SK-N-SH (cell line): ENCODE measurements at regions not wholly inside any gene's neighbourhood (a gene's known extent, or its start where the extent isn't known, plus 50 kb on each side); places are given as distances from the start of the nearest gene placed in this dataset.

Experiments
- CTCF ChIA-PET: fragments of 300-600, 350-600 bp; formaldehyde crosslinking; extraction: SDS; loops from one replicate; lab custom pipeline; 2021; lab: Yijun Ruan, JAX
- POLR2A ChIA-PET: fragments of 350-600 bp; sonication (Branson Sonifier 250); formaldehyde crosslinking; extraction: SDS; loops from one replicate; lab custom pipeline; 2020; ENCODE audit warnings: antibody characterized with exemption, inconsistent platforms; lab: Yijun Ruan, JAX
- DNase-seq: peaks from one replicate; pipeline ENCODE4 v3.0.0; 2012
- H2AFZ ChIP-seq: fragments of 200-600 bp; sonication (generic); 2 replicates; pipeline ENCODE4 v1.8.1; 2016; ENCODE audit warnings: antibody characterized with exemption, mild to moderate bottlenecking, low read depth
- H3F3A ChIP-seq: fragments of 200-600 bp; sonication (generic); replicated peaks from 2 replicates; pipeline ENCODE3; 2016; ENCODE audit warnings: antibody characterized with exemption, mild to moderate bottlenecking; ENCODE audit not compliant: insufficient read depth
- H3K27ac ChIP-seq, 2 experiments: fragments of 200-500 bp in 1 of 2; fragments of 200-600 bp in 1 of 2; sonication (Bioruptor generic) in 1 of 2; sonication (generic), shearing (Covaris generic) in 1 of 2; 2 replicates each; pipeline versions ENCODE4 v1.5.1 to v1.6.1; 2014 to 2016; ENCODE audit warnings: low read depth in 2 of 2, inconsistent platforms in 1 of 2, low read length in 1 of 2, mild to moderate bottlenecking in 1 of 2, mixed read lengths in 1 of 2
- H3K27me3 ChIP-seq: fragments of 200-600 bp; sonication (generic), shearing (Covaris generic); 2 replicates; pipeline ENCODE4 v1.6.1; 2016; ENCODE audit warnings: mixed run types; ENCODE audit not compliant: insufficient read depth
- H3K36me3 ChIP-seq, 2 experiments: fragments of 200-500 bp in 1 of 2; fragments of 200-600 bp in 1 of 2; sonication (Bioruptor generic) in 1 of 2; sonication (generic) in 1 of 2; replicated peaks in 1 of 2; 2 replicates each; pipeline versions ENCODE3 to v1.5.1; 2014 to 2016; ENCODE audit warnings: low read length in 1 of 2, mild to moderate bottlenecking in 1 of 2; ENCODE audit not compliant: insufficient read depth in 2 of 2, control insufficient read depth in 1 of 2
- H3K4me1 ChIP-seq, 2 experiments: fragments of 200-500 bp in 1 of 2; fragments of 200-600 bp in 1 of 2; sonication (Bioruptor generic) in 1 of 2; sonication (generic), shearing (Covaris generic) in 1 of 2; 2 replicates each; pipeline versions ENCODE4 v1.5.1 to v1.6.1; 2014 to 2016; ENCODE audit warnings: low read depth in 1 of 2, low read length in 1 of 2, mixed run types in 1 of 2; ENCODE audit not compliant: insufficient read depth in 2 of 2, control insufficient read depth in 1 of 2
- H3K4me2 ChIP-seq: fragments of 200-600 bp; sonication (generic), shearing (Covaris generic); 2 replicates; pipeline ENCODE4 v1.6.1; 2017; ENCODE audit warnings: mixed run types
- H3K4me3 ChIP-seq, 2 experiments: fragments of 200-500 bp in 1 of 2; fragments of 200-600 bp in 1 of 2; sonication (Bioruptor generic) in 1 of 2; sonication (generic), shearing (Covaris generic) in 1 of 2; 2 replicates each; pipeline versions ENCODE4 v1.5.1 to v1.8.1; 2014 to 2016; ENCODE audit warnings: low read depth in 2 of 2, inconsistent platforms in 1 of 2, low read length in 1 of 2, mild to moderate bottlenecking in 1 of 2, mixed read lengths in 1 of 2, moderate library complexity in 1 of 2
- H3K79me2 ChIP-seq: fragments of 200-600 bp; sonication (generic); 2 replicates; pipeline ENCODE4 v1.8.1; 2017; ENCODE audit warnings: mild to moderate bottlenecking; ENCODE audit not compliant: insufficient read depth
- H3K9ac ChIP-seq: fragments of 200-600 bp; sonication (generic); 2 replicates; pipeline ENCODE4 v1.6.1; 2017; ENCODE audit warnings: mixed run types
- H3K9me2 ChIP-seq: fragments of 200-600 bp; sonication (generic); 2 replicates; pipeline ENCODE4 v1.6.1; 2017; ENCODE audit warnings: mixed run types
- H3K9me3 ChIP-seq: fragments of 200-600 bp; sonication (generic); 2 replicates; pipeline ENCODE4 v1.6.1; 2017; ENCODE audit warnings: mixed run types, mild to moderate bottlenecking, moderate library complexity
- H4K20me1 ChIP-seq: fragments of 200-600 bp; sonication (generic); 2 replicates; pipeline ENCODE4 v1.6.1; 2017; ENCODE audit warnings: mild to moderate bottlenecking, mixed run types; ENCODE audit not compliant: insufficient read depth
- CTCF ChIP-seq: fragments of 200-600 bp; sonication (generic); IDR thresholded peaks from 2 replicates; pipeline ENCODE4 v1.6.1; 2017; ENCODE audit warnings: antibody characterized with exemption, mild to moderate bottlenecking, moderate library complexity
- ELF1 ChIP-seq: IDR thresholded peaks from 2 replicates; pipeline ENCODE4 v1.4.0; 2012
- GABPA ChIP-seq: IDR thresholded peaks from 2 replicates; pipeline ENCODE4 v1.4.0; 2012; ENCODE audit warnings: low read depth, mild to moderate bottlenecking
- GATA2 ChIP-seq: sonication (generic); formaldehyde crosslinking; IDR thresholded peaks from 2 replicates; pipeline ENCODE4 v1.5.0; 2020; ENCODE audit warnings: mild to moderate bottlenecking, missing genetic modification reagents
- MXI1 ChIP-seq: IDR thresholded peaks from 2 replicates; pipeline ENCODE4 v1.6.1; 2012; ENCODE audit warnings: mild to moderate bottlenecking, low read depth, low read length, improper control_type of control experiment
- NFIC ChIP-seq: IDR thresholded peaks from 2 replicates; pipeline ENCODE4 v1.4.0; 2012; ENCODE audit warnings: borderline replicate concordance
- PBX3 ChIP-seq: IDR thresholded peaks from 2 replicates; pipeline ENCODE4; 2012
- POLR2AphosphoS5 ChIP-seq: IDR thresholded peaks from 2 replicates; pipeline ENCODE4 v1.6.1; 2012; ENCODE audit warnings: low read depth, low read length
- TCF12 ChIP-seq: IDR thresholded peaks from 2 replicates; pipeline ENCODE4 v1.4.0; 2012
- USF1 ChIP-seq: IDR thresholded peaks from 2 replicates; pipeline ENCODE4 v1.4.0; 2012; ENCODE audit warnings: low read depth, borderline replicate concordance
- ZBTB33 ChIP-seq: IDR thresholded peaks from 2 replicates; pipeline ENCODE4 v1.4.0; 2012; ENCODE audit warnings: low read depth, borderline replicate concordance
- WGBS: methylation state at CpG from one replicate; pipeline ENCODE4 v1.1.6; 2017; ENCODE audit warnings: low lambda C conversion rate; 5-methylcytosine and 5-hydroxymethylcytosine counted together
- TF ChIP-seq, protein P1 (sequence below): IDR thresholded peaks from 2 replicates; pipeline ENCODE4 v1.6.1; 2012; ENCODE audit warnings: mild to moderate bottlenecking, low read depth, low read length, moderate library complexity
- TF ChIP-seq, protein P2 (sequence below): IDR thresholded peaks from 2 replicates; pipeline ENCODE4 v1.4.0; 2012; ENCODE audit warnings: low read depth

DNA sequence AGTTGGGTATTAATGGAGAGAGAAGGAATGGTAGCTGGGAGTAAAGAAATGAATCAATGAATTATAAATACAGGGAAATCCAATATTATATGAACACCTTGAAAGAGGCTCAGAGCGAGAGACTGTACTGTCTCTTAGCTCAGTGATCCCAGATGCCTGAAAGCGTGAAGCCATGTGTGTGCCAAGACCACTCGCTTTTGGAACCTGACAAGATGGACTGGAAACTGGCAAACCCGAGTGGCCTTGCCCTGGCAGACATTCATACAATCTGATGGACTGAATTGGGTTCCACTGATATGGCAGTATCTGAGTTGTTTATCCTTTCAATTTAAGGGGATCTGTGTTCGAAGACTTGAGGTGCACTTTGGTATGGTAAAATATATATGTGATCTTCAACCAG is 170.3 kb downstream of the ERCC6L2 start:
- Histone ChIP-seq H3K27ac (no peak overlapping the region), H4K20me1 (no peaks in the 10 kb centered on the region), H3K4me3 (no peak overlapping the region), H3K27me3 (peaks cover 9% of the 10 kb centered on the region; the same call in 1 of the 2 replicates), H3K9me2 (no peaks in the 10 kb centered on the region), H3K9me3 (no peaks in the 10 kb centered on the region), H3K79me2 (no peaks in the 10 kb centered on the region), H3K4me1 (no peaks in the 10 kb centered on the region; a peak in 1 of 4 replicates), H2AFZ (no peak overlapping the region), H3K9ac (no peak overlapping the region), H3K4me2 (no peak overlapping the region), H3F3A (no peaks in the 10 kb centered on the region), H3K36me3 (no peaks in the 10 kb centered on the region)
- TF ChIP-seq USF1 (no peak), GATA2 (CRISPR knock-in tag) (no peak), ELF1 (no peak), CTCF (no peak), TCF12 (no peak), POLR2AphosphoS5 (no peak), MXI1 (no peak), GABPA (no peak), NFIC (no peak)
- TF ChIP-seq, protein P1, sequence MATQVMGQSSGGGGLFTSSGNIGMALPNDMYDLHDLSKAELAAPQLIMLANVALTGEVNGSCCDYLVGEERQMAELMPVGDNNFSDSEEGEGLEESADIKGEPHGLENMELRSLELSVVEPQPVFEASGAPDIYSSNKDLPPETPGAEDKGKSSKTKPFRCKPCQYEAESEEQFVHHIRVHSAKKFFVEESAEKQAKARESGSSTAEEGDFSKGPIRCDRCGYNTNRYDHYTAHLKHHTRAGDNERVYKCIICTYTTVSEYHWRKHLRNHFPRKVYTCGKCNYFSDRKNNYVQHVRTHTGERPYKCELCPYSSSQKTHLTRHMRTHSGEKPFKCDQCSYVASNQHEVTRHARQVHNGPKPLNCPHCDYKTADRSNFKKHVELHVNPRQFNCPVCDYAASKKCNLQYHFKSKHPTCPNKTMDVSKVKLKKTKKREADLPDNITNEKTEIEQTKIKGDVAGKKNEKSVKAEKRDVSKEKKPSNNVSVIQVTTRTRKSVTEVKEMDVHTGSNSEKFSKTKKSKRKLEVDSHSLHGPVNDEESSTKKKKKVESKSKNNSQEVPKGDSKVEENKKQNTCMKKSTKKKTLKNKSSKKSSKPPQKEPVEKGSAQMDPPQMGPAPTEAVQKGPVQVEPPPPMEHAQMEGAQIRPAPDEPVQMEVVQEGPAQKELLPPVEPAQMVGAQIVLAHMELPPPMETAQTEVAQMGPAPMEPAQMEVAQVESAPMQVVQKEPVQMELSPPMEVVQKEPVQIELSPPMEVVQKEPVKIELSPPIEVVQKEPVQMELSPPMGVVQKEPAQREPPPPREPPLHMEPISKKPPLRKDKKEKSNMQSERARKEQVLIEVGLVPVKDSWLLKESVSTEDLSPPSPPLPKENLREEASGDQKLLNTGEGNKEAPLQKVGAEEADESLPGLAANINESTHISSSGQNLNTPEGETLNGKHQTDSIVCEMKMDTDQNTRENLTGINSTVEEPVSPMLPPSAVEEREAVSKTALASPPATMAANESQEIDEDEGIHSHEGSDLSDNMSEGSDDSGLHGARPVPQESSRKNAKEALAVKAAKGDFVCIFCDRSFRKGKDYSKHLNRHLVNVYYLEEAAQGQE, result no peak
- TF ChIP-seq, protein P2, sequence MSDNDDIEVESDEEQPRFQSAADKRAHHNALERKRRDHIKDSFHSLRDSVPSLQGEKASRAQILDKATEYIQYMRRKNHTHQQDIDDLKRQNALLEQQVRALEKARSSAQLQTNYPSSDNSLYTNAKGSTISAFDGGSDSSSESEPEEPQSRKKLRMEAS, result no peak
- POLR2A ChIA-PET, result no interaction called here
- CTCF ChIA-PET, result interaction anchor here (0.5 kb wide), 1 partner anchor 438 kb away, joined by 3 read pairs; no protein-coding TSS in a partner anchor
- no peak for DNase-seq
- WGBS, result 54% methylated on average over 5 of the region's 5 CpGs

DNA sequence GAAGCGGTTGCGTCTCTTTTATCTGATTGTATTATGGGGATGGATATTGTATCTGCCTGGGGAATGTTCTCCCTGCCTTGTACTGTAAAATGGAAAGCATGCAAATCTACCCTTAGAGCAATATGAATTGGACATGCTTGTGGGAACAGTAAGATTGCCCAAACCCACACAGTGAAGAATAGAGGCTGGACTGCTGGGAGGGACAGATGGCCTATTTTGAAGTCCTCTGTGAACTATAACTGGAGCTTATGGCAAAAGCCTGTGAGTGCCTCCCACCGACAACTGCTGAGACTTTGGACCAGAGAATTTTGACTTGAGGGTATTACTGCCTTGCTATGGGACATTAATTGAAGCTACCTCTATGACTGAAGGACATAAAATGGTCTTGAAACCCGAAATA is 168.9 kb downstream of the ERCC6L2 start:
- Histone ChIP-seq H2AFZ (no peak overlapping the region), H3K9me3 (no peaks in the 10 kb centered on the region), H4K20me1 (no peaks in the 10 kb centered on the region), H3K4me3 (no peak overlapping the region), H3K79me2 (no peaks in the 10 kb centered on the region), H3K4me2 (no peak overlapping the region), H3K36me3 (no peaks in the 10 kb centered on the region)
- WGBS, result 78% methylated on average over 4 of the region's 4 CpGs
- CTCF ChIA-PET, result no interaction called here
- no peak for DNase-seq
- TF ChIP-seq ZBTB33 (no peak), PBX3 (no peak)
- TF ChIP-seq, all 33 proteins: peak for 0
- Histone ChIP-seq H3K27ac (no peak overlapping the region), H3K9ac (no peak overlapping the region), H3F3A (no peaks in the 10 kb centered on the region), H3K9me2 (no peaks in the 10 kb centered on the region), H3K4me1 (no peaks in the 10 kb centered on the region; a peak in 1 of 4 replicates), H3K27me3 (peaks cover 9% of the 10 kb centered on the region; the same call in 1 of the 2 replicates)
- POLR2A ChIA-PET, result no interaction called here
